Mucosa of descending colon (tissue), 3 donors: ENCODE measurements at regions not wholly inside any gene's neighbourhood (a gene's known extent, or its start where the extent isn't known, plus 50 kb on each side); places are given as distances from the start of the nearest gene placed in this dataset.
"Not testable (repeated sequence)": the region's sequence is repeated elsewhere in the genome, so short reads cannot be mapped to it uniquely, and the experiment has no call there.

Experiments
- ATAC-seq: fragments of 200-7000 bp; cut with Tn5 transposase; one replicate; pipeline ENCODE4 v1.9.1; 2020; ENCODE audit warnings: mild to moderate bottlenecking, moderate library complexity
- DNase-seq, 3 donors: peaks; one replicate each; pipeline ENCODE4 v3.0.0-alpha.2; 2020
- H3K36me3 ChIP-seq: fragments of 200-600 bp; one replicate; pipeline ENCODE4 v1.8.0; 2021; ENCODE audit warnings: low read depth, mild to moderate bottlenecking
- H3K4me1 ChIP-seq: fragments of 200-600 bp; one replicate; pipeline ENCODE4 v1.8.0; 2021; ENCODE audit warnings: low read depth, mild to moderate bottlenecking
- H3K4me3 ChIP-seq: fragments of 200-600 bp; one replicate; pipeline ENCODE4 v1.8.0; 2021; ENCODE audit warnings: mild to moderate bottlenecking
- H3K9me3 ChIP-seq: fragments of 200-600 bp; one replicate; pipeline ENCODE4 v1.8.0; 2021; ENCODE audit warnings: mild to moderate bottlenecking
- CTCF ChIP-seq: fragments of 200-600 bp; IDR thresholded peaks from one replicate; pipeline ENCODE4 v1.8.0; 2022; ENCODE audit warnings: antibody characterized with exemption, mild to moderate bottlenecking
- intact Hi-C, 2 donors: fragments of 100-400 bp; cut with DNase I in 1 of 2; cut with micrococcal nuclease in 1 of 2; formaldehyde crosslinking; loops; one replicate each; pipeline versions ENCODE4 v1.11.0 to v1.11.1; 2022; cut with DNase I, micrococcal nuclease
- donor health status: DM: no; HTN: no; CAD: no; lungs with moderate emphysema.
- donor health status: DM: no; HTN: no; CAD: no.
- donor health status: DM: no; HTN: yes; CAD: no.

GRCh38 chr4:72876946-72877345, 192.6 kb downstream of the COX18 start:
- DNase-seq: no peak
- H3K36me3 ChIP-seq: no peaks in the 10 kb centered on the region
- intact Hi-C loops: no loop called here
- TF ChIP-seq CTCF: no peak
- no peaks in the 10 kb centered on the region for H3K9me3 ChIP-seq
- no peaks in the 10 kb centered on the region for H3K4me1 ChIP-seq
- ATAC-seq: no peak
- H3K4me3 ChIP-seq: no peak overlapping the region

GRCh38 chr4:72875545-72875944, 194.0 kb downstream of the COX18 start:
- no peaks in the 10 kb centered on the region for H3K9me3 ChIP-seq
- H3K4me3 ChIP-seq: no peak overlapping the region
- DNase-seq: no peak
- no peak for TF ChIP-seq CTCF
- intact Hi-C loops: no loop called here
- ATAC-seq: no peak
- no peaks in the 10 kb centered on the region for H3K36me3 ChIP-seq
- no peaks in the 10 kb centered on the region for H3K4me1 ChIP-seq

GRCh38 chr4:72875138-72875537, 194.4 kb downstream of the COX18 start:
- H3K4me3 ChIP-seq: no peak overlapping the region
- DNase-seq (no peak), ATAC-seq (no peak)
- H3K4me1 ChIP-seq: no peaks in the 10 kb centered on the region
- no peak for TF ChIP-seq CTCF
- intact Hi-C loops: no loop called here
- no peaks in the 10 kb centered on the region for H3K36me3 ChIP-seq
- no peaks in the 10 kb centered on the region for H3K9me3 ChIP-seq

- Histone ChIP-seq H3K9me3 (peaks cover 11% of the 10 kb centered on the region), H3K4me1 (no peaks in the 10 kb centered on the region), H3K4me3 (no peak overlapping the region), H3K36me3 (no peaks in the 10 kb centered on the region)
- ATAC-seq (no peak), DNase-seq (no peak)
- TF ChIP-seq CTCF: no peak
- intact Hi-C loops: no loop called here
Observed at GRCh38 chr4:72864898-72865297, 204.6 kb downstream of the COX18 start.

GRCh38 chr4:72864277-72864676, 205.2 kb downstream of the COX18 start:
- intact Hi-C loops: not testable (repeated sequence)

GRCh38 chr4:72860766-72861165, 208.8 kb downstream of the COX18 start:
- no peaks in the 10 kb centered on the region for H3K4me1 ChIP-seq
- H3K9me3 ChIP-seq: no peaks in the 10 kb centered on the region
- H3K36me3 ChIP-seq: no peaks in the 10 kb centered on the region
- ATAC-seq (no peak), DNase-seq (no peak)
- TF ChIP-seq CTCF: no peak
- intact Hi-C loops: no loop called here
- no peak overlapping the region for H3K4me3 ChIP-seq

More at GRCh38 chr4:72864277-72864676, 205.2 kb downstream of the COX18 start:
- not testable (repeated sequence) for H3K4me1 ChIP-seq, DNase-seq, H3K36me3 ChIP-seq, ATAC-seq, H3K4me3 ChIP-seq
- peaks cover 11% of the 10 kb centered on the region for H3K9me3 ChIP-seq
